ENCODE measurements at regions not wholly inside any gene's neighbourhood (a gene's known extent, or its start where the extent isn't known, plus 50 kb on each side); places are given as distances from the start of the nearest gene placed in this dataset.

DNA sequence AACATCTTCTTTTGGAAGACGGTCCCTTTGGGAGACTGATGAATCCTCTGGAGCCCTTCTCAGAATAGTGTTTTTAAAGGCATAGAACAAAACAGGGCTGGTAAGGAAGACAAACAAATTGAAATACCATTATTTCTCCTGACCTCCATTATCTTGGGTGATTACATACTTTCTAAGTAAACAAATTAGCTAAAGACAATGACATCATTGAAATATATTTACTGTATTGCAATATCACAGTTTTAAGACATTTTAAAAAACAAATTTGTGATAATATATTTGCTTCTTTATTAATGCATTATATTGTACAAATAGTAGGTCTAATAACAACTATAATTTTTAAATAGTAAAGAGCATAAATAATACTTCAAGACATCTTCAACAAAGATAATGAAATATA, 152.2 kb upstream of the CDK1 start:
- intact Hi-C loops (cut with micrococcal nuclease): no loop called here
- ATAC-seq (no peak), DNase-seq (ENCODE audit: extremely low read depth in 1 of 4, low spot score in 3 of 4) (no peak), FAIRE-seq (no peak)
- ChIA-PET CTCF (ENCODE audit: low intra/inter-chr PET ratio) (no interaction called here), POLR2A (no interaction called here)
- Histone ChIP-seq H3K27ac (ENCODE audit: extremely low read depth, low read depth, low read length) (no peak overlapping the region), H3K36me3 (ENCODE audit: control insufficient read depth, insufficient read depth, low read length) (no peaks in the 10 kb centered on the region), H3K4me1 (replicated peaks in 1 of 2; ENCODE audit: control insufficient read depth in 2 of 2, insufficient read depth in 2 of 2, low read length in 2 of 2) (no peaks in the 10 kb centered on the region), H4K20me1 (replicated peaks; ENCODE audit: control insufficient read depth, insufficient read depth, low read length) (no peaks in the 10 kb centered on the region), H3K27me3 (ENCODE audit: control insufficient read depth in 2 of 2, insufficient read depth in 2 of 2, low read length in 2 of 2) (no peaks in the 10 kb centered on the region), H3K9me3 (replicated peaks; ENCODE audit: control insufficient read depth, insufficient read depth, low read depth, low read length) (no peaks in the 10 kb centered on the region), H3K4me2 (ENCODE audit: insufficient read depth, low read length) (no peak overlapping the region), H3K4me3 (no peak overlapping the region), H2AFZ (ENCODE audit: low read depth, low read length) (no peak overlapping the region), H3K9me1 (ENCODE audit: control insufficient read depth, insufficient read depth, low read length) (no peaks in the 10 kb centered on the region), H3K79me2 (ENCODE audit: control insufficient read depth, insufficient read depth, low read length) (no peaks in the 10 kb centered on the region), H3K9ac (ENCODE audit: insufficient read depth in 1 of 2, low read depth in 2 of 2, low read length in 2 of 2) (no peak overlapping the region)
- in situ Hi-C loops (cut with MboI): loop anchor here (25.0 kb wide), 1 partner anchor 414 kb away; no protein-coding TSS in a partner anchor
- no TSS peak for BruUV-seq (replicated peaks)
- WGBS (ENCODE audit: insufficient coverage, low coverage, missing lambda C conversion rate): 0% methylated on average over 1 of the region's 1 CpG
- no peak for TF ChIP-seq FUS (optimal IDR thresholded peaks at IDR 0.05; ENCODE audit: low read depth, low read length)
- no peak for TF ChIP-seq ZBED1 (IDR thresholded peaks at IDR 0.05)
- TF ChIP-seq, protein P1, sequence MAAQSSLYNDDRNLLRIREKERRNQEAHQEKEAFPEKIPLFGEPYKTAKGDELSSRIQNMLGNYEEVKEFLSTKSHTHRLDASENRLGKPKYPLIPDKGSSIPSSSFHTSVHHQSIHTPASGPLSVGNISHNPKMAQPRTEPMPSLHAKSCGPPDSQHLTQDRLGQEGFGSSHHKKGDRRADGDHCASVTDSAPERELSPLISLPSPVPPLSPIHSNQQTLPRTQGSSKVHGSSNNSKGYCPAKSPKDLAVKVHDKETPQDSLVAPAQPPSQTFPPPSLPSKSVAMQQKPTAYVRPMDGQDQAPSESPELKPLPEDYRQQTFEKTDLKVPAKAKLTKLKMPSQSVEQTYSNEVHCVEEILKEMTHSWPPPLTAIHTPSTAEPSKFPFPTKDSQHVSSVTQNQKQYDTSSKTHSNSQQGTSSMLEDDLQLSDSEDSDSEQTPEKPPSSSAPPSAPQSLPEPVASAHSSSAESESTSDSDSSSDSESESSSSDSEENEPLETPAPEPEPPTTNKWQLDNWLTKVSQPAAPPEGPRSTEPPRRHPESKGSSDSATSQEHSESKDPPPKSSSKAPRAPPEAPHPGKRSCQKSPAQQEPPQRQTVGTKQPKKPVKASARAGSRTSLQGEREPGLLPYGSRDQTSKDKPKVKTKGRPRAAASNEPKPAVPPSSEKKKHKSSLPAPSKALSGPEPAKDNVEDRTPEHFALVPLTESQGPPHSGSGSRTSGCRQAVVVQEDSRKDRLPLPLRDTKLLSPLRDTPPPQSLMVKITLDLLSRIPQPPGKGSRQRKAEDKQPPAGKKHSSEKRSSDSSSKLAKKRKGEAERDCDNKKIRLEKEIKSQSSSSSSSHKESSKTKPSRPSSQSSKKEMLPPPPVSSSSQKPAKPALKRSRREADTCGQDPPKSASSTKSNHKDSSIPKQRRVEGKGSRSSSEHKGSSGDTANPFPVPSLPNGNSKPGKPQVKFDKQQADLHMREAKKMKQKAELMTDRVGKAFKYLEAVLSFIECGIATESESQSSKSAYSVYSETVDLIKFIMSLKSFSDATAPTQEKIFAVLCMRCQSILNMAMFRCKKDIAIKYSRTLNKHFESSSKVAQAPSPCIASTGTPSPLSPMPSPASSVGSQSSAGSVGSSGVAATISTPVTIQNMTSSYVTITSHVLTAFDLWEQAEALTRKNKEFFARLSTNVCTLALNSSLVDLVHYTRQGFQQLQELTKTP (IDR thresholded peaks at IDR 0.05; ENCODE audit: low read depth in 1 of 2, partially characterized antibody in 2 of 2): no peak
- no peak for TF ChIP-seq PCBP2 (IDR thresholded peaks at IDR 0.05; ENCODE audit: low read depth, low read length, poor library complexity, severe bottlenecking)
- TF ChIP-seq EP400 (IDR thresholded peaks at IDR 0.05): no peak
